Keratinocyte (primary cell): ENCODE measurements at regions not wholly inside any gene's neighbourhood (a gene's known extent, or its start where the extent isn't known, plus 50 kb on each side); places are given as distances from the start of the nearest gene placed in this dataset.

Experiments used
- DNase-seq: peaks from one replicate; pipeline ENCODE4 v3.0.0-alpha.2; 2011; ENCODE audit warnings: low read depth, missing footprints, low spot score
- FAIRE-seq: peaks from 2 replicates; lab custom pipeline; 2011; peaks lifted over from hg19 to GRCh38; lab: Jason Lieb, UNC
- H2AFZ ChIP-seq: 2 replicates; pipeline ENCODE4 v1.6.0; 2012; ENCODE audit warnings: low read length, control low read depth, inconsistent platforms; ENCODE audit not compliant: control insufficient read depth
- H3K27ac ChIP-seq: 2 replicates; pipeline ENCODE4 v1.5.1; 2011; ENCODE audit warnings: low read length; ENCODE audit not compliant: control insufficient read depth, insufficient read depth
- H3K27me3 ChIP-seq: 3 replicates; pipeline ENCODE4 v1.6.0; 2011; ENCODE audit warnings: low read length; ENCODE audit not compliant: control insufficient read depth, insufficient read depth; ENCODE audit errors: extremely low read depth
- H3K36me3 ChIP-seq, 2 experiments: 2 replicates in 1 of 2; 3 replicates in 1 of 2; pipeline ENCODE4 v1.5.1; 2011; ENCODE audit warnings: low read length in 2 of 2, mild to moderate bottlenecking in 1 of 2; ENCODE audit not compliant: control insufficient read depth in 2 of 2, insufficient read depth in 2 of 2; ENCODE audit errors: extremely low read depth in 1 of 2
- H3K4me1 ChIP-seq: 3 replicates; pipeline ENCODE4 v1.5.1; 2011; ENCODE audit warnings: low read length; ENCODE audit not compliant: control insufficient read depth, insufficient read depth; ENCODE audit errors: extremely low read depth
- H3K4me2 ChIP-seq: 3 replicates; pipeline ENCODE4 v1.6.0; 2011; ENCODE audit warnings: low read depth, low read length; ENCODE audit not compliant: control insufficient read depth, insufficient read depth; ENCODE audit errors: extremely low read depth
- H3K4me3 ChIP-seq, 3 experiments: fragments of 200-600 bp in 1 of 3; sonication (generic) in 1 of 3; 2 replicates in 2 of 3; 3 replicates in 1 of 3; pipeline ENCODE4 v1.5.1; 2011 to 2016; ENCODE audit warnings: low read length in 3 of 3, mild to moderate bottlenecking in 3 of 3, control low read depth in 2 of 3, inconsistent platforms in 1 of 3, low read depth in 1 of 3, mixed read lengths in 1 of 3, mixed run types in 1 of 3, moderate library complexity in 1 of 3; ENCODE audit not compliant: control insufficient read depth in 2 of 3, insufficient read depth in 2 of 3; ENCODE audit errors: extremely low read depth in 1 of 3
- H3K79me2 ChIP-seq: 2 replicates; pipeline ENCODE4 v1.6.0; 2012; ENCODE audit warnings: low read length; ENCODE audit not compliant: control insufficient read depth, insufficient read depth
- H3K9ac ChIP-seq: 3 replicates; pipeline ENCODE4 v1.6.0; 2011; ENCODE audit warnings: low read length; ENCODE audit not compliant: control insufficient read depth, insufficient read depth; ENCODE audit errors: extremely low read depth
- H3K9me1 ChIP-seq: 3 replicates; pipeline ENCODE4 v1.6.0; 2011; ENCODE audit warnings: low read length; ENCODE audit not compliant: control insufficient read depth, insufficient read depth; ENCODE audit errors: extremely low read depth
- H3K9me3 ChIP-seq: 2 replicates; pipeline ENCODE4 v1.5.1; 2012; ENCODE audit warnings: low read depth, low read length; ENCODE audit not compliant: control insufficient read depth
- H4K20me1 ChIP-seq: 3 replicates; pipeline ENCODE4 v1.6.0; 2011; ENCODE audit warnings: low read length; ENCODE audit not compliant: control insufficient read depth, insufficient read depth; ENCODE audit errors: extremely low read depth
- EZH2 ChIP-seq: IDR thresholded peaks from one replicate; pipeline ENCODE4 v1.6.1; 2012; ENCODE audit warnings: inconsistent platforms, mild to moderate bottlenecking, low read length, moderate library complexity
- dilution Hi-C: fragments of 300-500 bp; cut with MboI; formaldehyde crosslinking; loops from one replicate; pipeline ENCODE4 v1.7.0; 2020; ENCODE audit warnings: low sequenced_read_pairs; ENCODE audit not compliant: extremely low pct_ligation_motif_present
- TF ChIP-seq, protein P1 (sequence below), 3 experiments: IDR thresholded peaks in 1 of 3; conservative IDR thresholded peaks in 1 of 3; optimal IDR thresholded peaks in 1 of 3; 2 replicates in 2 of 3; 3 replicates in 1 of 3; pipeline versions ENCODE3 to v1.5.1; 2011; ENCODE audit warnings: low read length in 3 of 3, mild to moderate bottlenecking in 3 of 3, moderate library complexity in 2 of 3, control low read depth in 1 of 3, inconsistent platforms in 1 of 3; ENCODE audit not compliant: insufficient read depth in 2 of 3; ENCODE audit errors: extremely low read depth in 1 of 3

DNA sequence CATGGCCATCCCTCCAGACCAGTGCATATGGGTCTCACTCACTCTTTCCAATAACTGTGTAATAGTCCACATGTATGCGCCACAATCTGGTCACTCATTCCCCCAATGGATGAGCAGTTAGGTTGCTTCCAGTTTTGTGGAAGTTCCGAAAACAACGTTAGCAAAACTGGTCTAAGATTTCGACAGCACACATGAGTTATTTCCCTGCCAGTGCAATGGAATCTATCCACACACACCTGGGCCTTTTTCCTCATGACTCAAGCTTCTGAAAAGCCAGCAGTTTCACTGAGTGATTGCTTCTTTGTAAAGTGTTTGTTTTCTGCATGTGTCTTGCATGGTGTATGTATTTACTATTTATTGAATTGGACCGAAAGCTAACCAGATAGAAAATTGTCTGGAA lies 58.8 kb upstream of the FHIP2A start:
- no peak overlapping the region for H3K4me3 ChIP-seq
- dilution Hi-C loops: no loop called here
- no peaks in the 10 kb centered on the region for H3K9me3 ChIP-seq
- DNase-seq (no peak), FAIRE-seq (no peak)
- H3K4me2 ChIP-seq: no peak overlapping the region
- no peaks in the 10 kb centered on the region for H3K9me1 ChIP-seq
- no peaks in the 10 kb centered on the region for H3K27me3 ChIP-seq
- H3K4me1 ChIP-seq: peaks cover 16% of the 10 kb centered on the region
- H3K79me2 ChIP-seq: no peaks in the 10 kb centered on the region
- TF ChIP-seq EZH2: no peak
- TF ChIP-seq, protein P1, sequence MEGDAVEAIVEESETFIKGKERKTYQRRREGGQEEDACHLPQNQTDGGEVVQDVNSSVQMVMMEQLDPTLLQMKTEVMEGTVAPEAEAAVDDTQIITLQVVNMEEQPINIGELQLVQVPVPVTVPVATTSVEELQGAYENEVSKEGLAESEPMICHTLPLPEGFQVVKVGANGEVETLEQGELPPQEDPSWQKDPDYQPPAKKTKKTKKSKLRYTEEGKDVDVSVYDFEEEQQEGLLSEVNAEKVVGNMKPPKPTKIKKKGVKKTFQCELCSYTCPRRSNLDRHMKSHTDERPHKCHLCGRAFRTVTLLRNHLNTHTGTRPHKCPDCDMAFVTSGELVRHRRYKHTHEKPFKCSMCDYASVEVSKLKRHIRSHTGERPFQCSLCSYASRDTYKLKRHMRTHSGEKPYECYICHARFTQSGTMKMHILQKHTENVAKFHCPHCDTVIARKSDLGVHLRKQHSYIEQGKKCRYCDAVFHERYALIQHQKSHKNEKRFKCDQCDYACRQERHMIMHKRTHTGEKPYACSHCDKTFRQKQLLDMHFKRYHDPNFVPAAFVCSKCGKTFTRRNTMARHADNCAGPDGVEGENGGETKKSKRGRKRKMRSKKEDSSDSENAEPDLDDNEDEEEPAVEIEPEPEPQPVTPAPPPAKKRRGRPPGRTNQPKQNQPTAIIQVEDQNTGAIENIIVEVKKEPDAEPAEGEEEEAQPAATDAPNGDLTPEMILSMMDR (optimal IDR thresholded peaks at IDR 0.05 in 1 of 3, IDR thresholded peaks at IDR 0.05 in 1 of 3, conservative IDR thresholded peaks at IDR 0.05 in 1 of 3; ENCODE audit: extremely low read depth in 1 of 3, insufficient read depth in 2 of 3, low read length in 3 of 3): no peak
- no peaks in the 10 kb centered on the region for H4K20me1 ChIP-seq
- H3K27ac ChIP-seq: no peak overlapping the region
- H3K9ac ChIP-seq: no peak overlapping the region
- no peak overlapping the region for H2AFZ ChIP-seq
- H3K36me3 ChIP-seq: no peaks in the 10 kb centered on the region

GRCh38 chr10:114764656-114765055 lies 56.9 kb upstream of the FHIP2A start:
- Histone ChIP-seq H4K20me1 (no peaks in the 10 kb centered on the region), H3K4me3 (no peak overlapping the region), H3K9me3 (no peaks in the 10 kb centered on the region), H3K9ac (no peak overlapping the region), H3K4me2 (no peak overlapping the region), H3K4me1 (peaks cover 12% of the 10 kb centered on the region), H3K36me3 (no peaks in the 10 kb centered on the region), H3K79me2 (no peaks in the 10 kb centered on the region), H3K9me1 (no peaks in the 10 kb centered on the region), H3K27ac (no peak overlapping the region), H2AFZ (no peak overlapping the region), H3K27me3 (no peaks in the 10 kb centered on the region)
- DNase-seq (no peak), FAIRE-seq (no peak)
- no peak for TF ChIP-seq EZH2
- TF ChIP-seq, protein P1 (optimal IDR thresholded peaks at IDR 0.05 in 1 of 3, IDR thresholded peaks at IDR 0.05 in 1 of 3, conservative IDR thresholded peaks at IDR 0.05 in 1 of 3; ENCODE audit: extremely low read depth in 1 of 3, insufficient read depth in 2 of 3, low read length in 3 of 3): no peak
- dilution Hi-C loops: no loop called here
